ENCODE measurements at regions not wholly inside any gene's neighbourhood (a gene's known extent, or its start where the extent isn't known, plus 50 kb on each side); places are given as distances from the start of the nearest gene placed in this dataset.

DNA sequence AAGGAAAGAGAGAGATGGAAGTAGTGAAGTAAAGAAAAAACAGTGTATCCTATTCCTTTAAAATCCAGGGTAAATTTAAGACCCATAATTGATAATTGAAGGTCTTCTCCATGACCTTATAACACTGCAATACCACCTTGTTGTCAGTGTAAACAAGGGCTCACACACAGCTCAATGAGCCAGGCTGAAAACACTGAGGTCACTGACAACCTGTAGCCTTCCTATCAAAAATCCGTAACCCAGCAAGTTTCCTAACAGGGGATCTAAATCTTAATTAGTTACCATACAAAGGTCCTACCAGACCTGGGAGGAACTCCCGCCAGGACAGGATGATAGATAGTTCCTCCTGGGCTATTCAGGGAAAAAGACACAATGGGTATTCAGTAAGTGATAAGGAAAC, 1677.1 kb downstream of the OLFM4 start:
- no peak for TF ChIP-seq CEBPB (IDR thresholded peaks at IDR 0.05; ENCODE audit: low read depth, low read length)
- TF ChIP-seq BRCA1 (IDR thresholded peaks at IDR 0.05; ENCODE audit: low read depth, low read length), result no peak
- TF ChIP-seq EP300 (IDR thresholded peaks at IDR 0.05; ENCODE audit: borderline replicate concordance in 1 of 2, low read depth in 2 of 2, low read length in 2 of 2), result no peak
- no peak for TF ChIP-seq POLR2A (IDR thresholded peaks at IDR 0.05; ENCODE audit: control extremely low read depth in 1 of 2, low read depth in 2 of 2, low read length in 2 of 2)
- TF ChIP-seq, protein P1, sequence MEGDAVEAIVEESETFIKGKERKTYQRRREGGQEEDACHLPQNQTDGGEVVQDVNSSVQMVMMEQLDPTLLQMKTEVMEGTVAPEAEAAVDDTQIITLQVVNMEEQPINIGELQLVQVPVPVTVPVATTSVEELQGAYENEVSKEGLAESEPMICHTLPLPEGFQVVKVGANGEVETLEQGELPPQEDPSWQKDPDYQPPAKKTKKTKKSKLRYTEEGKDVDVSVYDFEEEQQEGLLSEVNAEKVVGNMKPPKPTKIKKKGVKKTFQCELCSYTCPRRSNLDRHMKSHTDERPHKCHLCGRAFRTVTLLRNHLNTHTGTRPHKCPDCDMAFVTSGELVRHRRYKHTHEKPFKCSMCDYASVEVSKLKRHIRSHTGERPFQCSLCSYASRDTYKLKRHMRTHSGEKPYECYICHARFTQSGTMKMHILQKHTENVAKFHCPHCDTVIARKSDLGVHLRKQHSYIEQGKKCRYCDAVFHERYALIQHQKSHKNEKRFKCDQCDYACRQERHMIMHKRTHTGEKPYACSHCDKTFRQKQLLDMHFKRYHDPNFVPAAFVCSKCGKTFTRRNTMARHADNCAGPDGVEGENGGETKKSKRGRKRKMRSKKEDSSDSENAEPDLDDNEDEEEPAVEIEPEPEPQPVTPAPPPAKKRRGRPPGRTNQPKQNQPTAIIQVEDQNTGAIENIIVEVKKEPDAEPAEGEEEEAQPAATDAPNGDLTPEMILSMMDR (IDR thresholded peaks at IDR 0.05; ENCODE audit: control extremely low read depth in 1 of 3, insufficient read depth in 1 of 3, low read depth in 1 of 3, low read length in 3 of 3), result no peak
- TF ChIP-seq, protein P2, sequence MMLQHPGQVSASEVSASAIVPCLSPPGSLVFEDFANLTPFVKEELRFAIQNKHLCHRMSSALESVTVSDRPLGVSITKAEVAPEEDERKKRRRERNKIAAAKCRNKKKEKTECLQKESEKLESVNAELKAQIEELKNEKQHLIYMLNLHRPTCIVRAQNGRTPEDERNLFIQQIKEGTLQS (IDR thresholded peaks at IDR 0.05; ENCODE audit: insufficient read depth, low read depth, low read length), result no peak
- no peak for TF ChIP-seq GABPA (IDR thresholded peaks at IDR 0.05; ENCODE audit: borderline replicate concordance, insufficient read depth, low read length)
- no peak for TF ChIP-seq POLR2AphosphoS5 (IDR thresholded peaks at IDR 0.05; ENCODE audit: low read depth, low read length)

Measured in H1 (cell line).